C4-2B (cell line): ENCODE measurements at regions not wholly inside any gene's neighbourhood (a gene's known extent, or its start where the extent isn't known, plus 50 kb on each side); places are given as distances from the start of the nearest gene placed in this dataset.

Source experiments
- H3K27ac ChIP-seq: fragments of 450-650 bp; 2 replicates; pipeline ENCODE4 v1.5.1; 2017
- CTCF ChIP-seq: fragments of 450-650 bp; conservative IDR thresholded peaks from 2 replicates; pipeline ENCODE4 v1.5.1; 2017; ENCODE audit warnings: mild to moderate bottlenecking
- ZFX ChIP-seq: fragments of 450-650 bp; IDR thresholded peaks from 2 replicates; pipeline ENCODE4 v1.6.1; 2017

- TF ChIP-seq ZFX (no peak), CTCF (no peak)
- H3K27ac ChIP-seq = no peak overlapping the region
Observed at GRCh38 chr14:52121441-52121840, 52.6 kb upstream of the NID2 start.

GRCh38 chr14:52119030-52119429 is 50.2 kb upstream of the NID2 start:
- TF ChIP-seq CTCF (no peak), ZFX (no peak)
- no peak overlapping the region for H3K27ac ChIP-seq
